ENCODE measurements at regions not wholly inside any gene's neighbourhood (a gene's known extent, or its start where the extent isn't known, plus 50 kb on each side); places are given as distances from the start of the nearest gene placed in this dataset.
"Not testable (repeated sequence)": the region's sequence is repeated elsewhere in the genome, so short reads cannot be mapped to it uniquely, and the experiment has no call there.

GRCh38 chr16:29255957-29256356 lies 150.6 kb downstream of the NPIPB11 start:
- not testable (repeated sequence) for DNase-seq

GRCh38 chr16:29255496-29255796 lies 151.1 kb downstream of the NPIPB11 start:
- not testable (repeated sequence) for DNase-seq

- DNase-seq = no peak
Measured at GRCh38 chr16:29254676-29255495, 151.6 kb downstream of the NPIPB11 start.

- not testable (repeated sequence) for DNase-seq
Measured at GRCh38 chr16:29253716-29254590, 152.6 kb downstream of the NPIPB11 start.

GRCh38 chr16:29253066-29253590 lies 153.4 kb downstream of the NPIPB11 start:
- DNase-seq = not testable (repeated sequence)

GRCh38 chr16:29252311-29252710 lies 154.2 kb downstream of the NPIPB11 start:
- DNase-seq = not testable (repeated sequence)

GRCh38 chr16:29251571-29252011 lies 154.9 kb downstream of the NPIPB11 start:
- DNase-seq = peak; percentile 31

- peak; percentile 29 for DNase-seq
Measured at GRCh38 chr16:29250923-29251434, 155.5 kb downstream of the NPIPB11 start.

GRCh38 chr16:29250469-29250868 lies 156.0 kb downstream of the NPIPB11 start:
- not testable (repeated sequence) for DNase-seq

- DNase-seq = peak; percentile 43
Measured at GRCh38 chr16:29248940-29249318, 157.6 kb downstream of the NPIPB11 start.

GRCh38 chr16:29248306-29248939 lies 158.1 kb downstream of the NPIPB11 start:
- peak; percentile 35 for DNase-seq

- DNase-seq = not testable (repeated sequence)
Measured at GRCh38 chr16:29246091-29246490, 160.4 kb downstream of the NPIPB11 start.

- DNase-seq = peak; percentile 10
Measured at GRCh38 chr16:29237971-29238370, 168.5 kb downstream of the NPIPB11 start.

- DNase-seq = peak; percentile 4
Measured at GRCh38 chr16:29237495-29237894, 169.0 kb downstream of the NPIPB11 start.

GRCh38 chr16:29237023-29237422 lies 169.5 kb downstream of the NPIPB11 start:
- peak; percentile 11 for DNase-seq

- DNase-seq = peak; percentile 43
Measured at GRCh38 chr16:29235836-29236370, 170.6 kb downstream of the NPIPB11 start.

GRCh38 chr16:29234536-29235275 lies 171.8 kb downstream of the NPIPB11 start:
- peak; percentile 33 for DNase-seq

GRCh38 chr16:29233705-29234404 lies 172.7 kb downstream of the NPIPB11 start:
- DNase-seq = peak; percentile 17

- peak; percentile 26 for DNase-seq
Measured at GRCh38 chr16:29232811-29233704, 173.5 kb downstream of the NPIPB11 start.

GRCh38 chr16:29232160-29232705 lies 174.3 kb downstream of the NPIPB11 start:
- DNase-seq = peak; percentile 8

Data from left hindlimb (tissue), 1 donor.